ENCODE measurements at regions not wholly inside any gene's neighbourhood (a gene's known extent, or its start where the extent isn't known, plus 50 kb on each side); places are given as distances from the start of the nearest gene placed in this dataset.

- peaks cover 10% of the 10 kb centered on the region for H3K9me3 ChIP-seq (ENCODE audit: control insufficient read depth, low read length)
- Mint-ChIP-seq H3K27ac (no peak overlapping the region), H3K4me1 (peaks cover 2% of the 10 kb centered on the region), H3K36me3 (ENCODE audit: low read depth) (no peaks in the 10 kb centered on the region), H3K27me3 (ENCODE audit: insufficient read depth) (no peaks in the 10 kb centered on the region), H3K4me3 (no peak overlapping the region), H3K9me3 (no peaks in the 10 kb centered on the region)
- H3K36me3 ChIP-seq (ENCODE audit: control insufficient read depth, insufficient read depth, low read length) = no peaks in the 10 kb centered on the region
- H3K4me3 ChIP-seq (ENCODE audit: low read length) = no peak overlapping the region
- no peaks in the 10 kb centered on the region for H3K27me3 ChIP-seq (ENCODE audit: control insufficient read depth, insufficient read depth, low read length, poor library complexity, severe bottlenecking)
- no peak for TF ChIP-seq CTCF (conservative IDR thresholded peaks at IDR 0.05)
- 94 to 100% methylated on average over 1 to 3 of the region's 3 CpGs for WGBS, 2 experiments (ENCODE audit: insufficient coverage in 1 of 2, insufficient read length in 1 of 2)
- H3K4me1 ChIP-seq (ENCODE audit: control insufficient read depth, insufficient read depth, low read length) = no peaks in the 10 kb centered on the region
- no peak overlapping the region for H3K9ac ChIP-seq (ENCODE audit: extremely low read depth, low read length, poor library complexity, severe bottlenecking)
- no peak overlapping the region for H3K27ac ChIP-seq (ENCODE audit: low read depth, low read length)
- DNase-seq = no peak
Measured at GRCh38 chr6:72500669-72501068, 121.2 kb upstream of the KCNQ5 start.

- Mint-ChIP-seq H3K36me3 (ENCODE audit: low read depth) (no peaks in the 10 kb centered on the region), H3K4me1 (no peaks in the 10 kb centered on the region), H3K27me3 (ENCODE audit: insufficient read depth) (no peaks in the 10 kb centered on the region), H3K27ac (no peak overlapping the region), H3K9me3 (no peaks in the 10 kb centered on the region), H3K4me3 (no peak overlapping the region)
- TF ChIP-seq CTCF (conservative IDR thresholded peaks at IDR 0.05) = no peak
- Histone ChIP-seq H3K27ac (ENCODE audit: low read depth, low read length) (no peak overlapping the region), H3K4me1 (ENCODE audit: control insufficient read depth, insufficient read depth, low read length) (no peaks in the 10 kb centered on the region), H3K9me3 (ENCODE audit: control insufficient read depth, low read length) (peaks cover 10% of the 10 kb centered on the region), H3K4me3 (ENCODE audit: low read length) (no peak overlapping the region), H3K9ac (ENCODE audit: extremely low read depth, low read length, poor library complexity, severe bottlenecking) (no peak overlapping the region), H3K27me3 (ENCODE audit: control insufficient read depth, insufficient read depth, low read length, poor library complexity, severe bottlenecking) (no peaks in the 10 kb centered on the region), H3K36me3 (ENCODE audit: control insufficient read depth, insufficient read depth, low read length) (no peaks in the 10 kb centered on the region)
- 88 to 91% methylated on average over 1 to 2 of the region's 2 CpGs for WGBS, 2 experiments (ENCODE audit: insufficient coverage in 1 of 2, insufficient read length in 1 of 2)
- no peak for DNase-seq
Measured at GRCh38 chr6:72504406-72504805, 117.5 kb upstream of the KCNQ5 start.

- H3K4me3 Mint-ChIP-seq = no peak overlapping the region
- Histone ChIP-seq H3K9ac (ENCODE audit: extremely low read depth, low read length, poor library complexity, severe bottlenecking) (no peak overlapping the region), H3K27ac (ENCODE audit: low read depth, low read length) (no peak overlapping the region), H3K27me3 (ENCODE audit: control insufficient read depth, insufficient read depth, low read length, poor library complexity, severe bottlenecking) (no peaks in the 10 kb centered on the region), H3K4me1 (ENCODE audit: control insufficient read depth, insufficient read depth, low read length) (no peaks in the 10 kb centered on the region), H3K9me3 (ENCODE audit: control insufficient read depth, low read length) (peaks cover 10% of the 10 kb centered on the region), H3K4me3 (ENCODE audit: low read length) (no peak overlapping the region), H3K36me3 (ENCODE audit: control insufficient read depth, insufficient read depth, low read length) (no peaks in the 10 kb centered on the region)
- 69 to 77% methylated on average over 2 of the region's 2 CpGs for WGBS, 2 experiments (ENCODE audit: insufficient coverage in 1 of 2, insufficient read length in 1 of 2)
- no peak for TF ChIP-seq CTCF (conservative IDR thresholded peaks at IDR 0.05)
- H3K9me3 Mint-ChIP-seq = no peaks in the 10 kb centered on the region
- no peaks in the 10 kb centered on the region for H3K4me1 Mint-ChIP-seq
- no peak overlapping the region for H3K27ac Mint-ChIP-seq
- no peaks in the 10 kb centered on the region for H3K27me3 Mint-ChIP-seq (ENCODE audit: insufficient read depth)
- DNase-seq = no peak
- H3K36me3 Mint-ChIP-seq (ENCODE audit: low read depth) = no peaks in the 10 kb centered on the region
Measured at GRCh38 chr6:72505446-72505845, 116.4 kb upstream of the KCNQ5 start.
